Stimulated activated CD4-positive, alpha-beta T cell treated with anti-CD3 and anti-CD28 coated beads, TNF-alpha, amount 100 ng/mL, for 24 hours (primary cell): ENCODE measurements at regions not wholly inside any gene's neighbourhood (a gene's known extent, or its start where the extent isn't known, plus 50 kb on each side); places are given as distances from the start of the nearest gene placed in this dataset.
"Not testable (repeated sequence)": the region's sequence is repeated elsewhere in the genome, so short reads cannot be mapped to it uniquely, and the experiment has no call there.

Experiments
- DNase-seq, 3 experiments: peaks; one replicate each; pipeline ENCODE4 v3.0.0-alpha.2; 2020; ENCODE audit warnings: low read depth in 3 of 3

DNA sequence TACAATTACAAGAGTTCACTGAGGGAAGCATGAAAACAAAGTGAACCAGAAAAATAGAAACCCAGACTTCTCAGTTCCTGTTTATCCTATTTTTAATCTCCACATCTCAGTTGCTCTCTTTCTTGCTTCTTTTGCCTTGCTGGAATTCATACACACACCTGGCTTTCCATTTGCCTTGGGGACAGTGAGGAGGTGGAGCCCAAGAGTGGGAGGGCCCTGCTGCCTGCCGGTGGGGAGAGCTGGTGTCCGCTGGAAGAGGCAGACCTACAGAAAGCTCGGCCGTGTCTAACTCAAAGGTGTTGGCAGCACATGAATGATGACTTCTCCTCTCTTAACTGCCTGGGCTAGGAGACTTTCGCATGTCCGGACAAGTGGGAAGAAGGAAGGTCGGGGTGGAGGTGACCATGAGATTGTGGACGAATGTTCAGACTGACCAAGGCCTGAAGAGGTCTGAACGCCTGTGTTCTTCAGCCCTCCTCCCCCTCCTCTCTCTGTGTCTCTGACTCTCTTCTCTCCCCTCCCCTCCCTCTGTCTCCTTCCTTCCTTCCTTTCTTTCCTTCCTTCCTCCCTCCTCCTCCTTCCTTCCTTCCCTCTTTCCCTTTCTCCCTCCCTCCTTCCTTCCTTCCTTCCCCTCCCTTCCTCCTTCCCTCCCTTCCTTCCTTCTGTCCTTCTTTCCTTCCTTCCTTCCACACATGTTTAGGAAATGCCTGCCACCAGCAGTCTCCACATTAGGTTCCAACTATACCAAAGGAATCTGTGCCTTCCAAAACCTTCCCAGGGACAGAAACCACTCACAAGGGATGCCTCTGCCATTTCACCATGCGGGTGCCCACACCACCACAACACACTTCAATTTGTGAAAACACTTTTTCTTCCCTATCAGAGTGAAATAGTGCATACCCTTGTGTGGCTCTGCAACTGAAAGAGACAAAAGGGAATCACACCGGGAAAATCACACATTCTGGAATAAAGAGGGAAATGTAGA, 157.3 kb upstream of the RUNX1 start:
- DNase-seq: no peak

DNA sequence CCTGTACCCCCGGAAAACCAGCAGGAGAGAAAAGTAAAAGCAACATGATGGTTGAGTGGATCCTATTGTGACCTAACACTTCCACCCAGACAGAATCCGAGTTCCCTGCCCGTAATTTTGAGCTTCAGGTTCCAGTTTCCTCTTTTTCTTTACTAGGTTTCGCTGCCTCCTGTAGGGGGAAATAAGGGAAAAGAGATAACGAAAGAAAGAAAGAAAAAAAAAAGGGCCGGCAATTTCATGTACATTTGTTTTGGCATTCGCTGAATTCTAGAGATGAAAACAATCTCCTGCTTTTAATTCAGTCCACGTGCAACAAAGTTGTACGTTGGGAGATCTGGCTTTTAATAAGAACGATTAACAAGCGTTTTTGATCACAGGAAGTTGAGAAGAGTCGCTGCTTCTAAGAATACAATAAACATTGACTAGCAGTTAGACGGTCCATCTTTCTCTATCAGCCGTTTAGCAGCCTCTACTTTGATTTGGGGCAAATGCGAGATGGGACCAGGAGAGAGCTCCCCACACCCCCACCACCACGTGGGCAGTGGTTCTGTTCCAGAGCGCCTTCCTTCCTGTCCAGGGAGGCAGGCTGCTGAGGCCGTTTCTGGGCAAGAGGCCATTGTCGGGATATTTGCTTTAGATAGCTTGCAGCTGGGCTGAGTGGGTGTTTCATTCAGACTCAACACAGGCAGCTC, 155.9 kb upstream of the RUNX1 start:
- DNase-seq: no peak

DNA sequence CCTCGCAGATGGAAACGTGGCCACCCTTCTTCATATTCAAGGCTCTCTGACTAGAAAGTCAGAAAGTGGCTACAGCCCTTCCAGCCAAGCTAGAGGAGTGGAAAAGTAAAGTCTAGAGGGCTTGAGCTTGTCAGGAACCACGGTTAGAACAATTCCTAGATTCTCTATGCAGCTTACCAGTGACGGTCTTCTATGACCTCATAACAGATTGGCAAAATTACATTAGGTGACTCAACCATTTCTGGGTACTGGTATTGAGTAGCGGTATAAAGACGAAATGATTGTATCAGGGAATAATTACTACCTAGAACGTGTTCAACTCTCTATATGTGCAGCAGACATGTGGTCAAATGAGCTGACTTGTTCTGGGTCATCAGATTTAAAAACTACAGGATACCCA, 155.0 kb upstream of the RUNX1 start:
- DNase-seq: no peak

DNA sequence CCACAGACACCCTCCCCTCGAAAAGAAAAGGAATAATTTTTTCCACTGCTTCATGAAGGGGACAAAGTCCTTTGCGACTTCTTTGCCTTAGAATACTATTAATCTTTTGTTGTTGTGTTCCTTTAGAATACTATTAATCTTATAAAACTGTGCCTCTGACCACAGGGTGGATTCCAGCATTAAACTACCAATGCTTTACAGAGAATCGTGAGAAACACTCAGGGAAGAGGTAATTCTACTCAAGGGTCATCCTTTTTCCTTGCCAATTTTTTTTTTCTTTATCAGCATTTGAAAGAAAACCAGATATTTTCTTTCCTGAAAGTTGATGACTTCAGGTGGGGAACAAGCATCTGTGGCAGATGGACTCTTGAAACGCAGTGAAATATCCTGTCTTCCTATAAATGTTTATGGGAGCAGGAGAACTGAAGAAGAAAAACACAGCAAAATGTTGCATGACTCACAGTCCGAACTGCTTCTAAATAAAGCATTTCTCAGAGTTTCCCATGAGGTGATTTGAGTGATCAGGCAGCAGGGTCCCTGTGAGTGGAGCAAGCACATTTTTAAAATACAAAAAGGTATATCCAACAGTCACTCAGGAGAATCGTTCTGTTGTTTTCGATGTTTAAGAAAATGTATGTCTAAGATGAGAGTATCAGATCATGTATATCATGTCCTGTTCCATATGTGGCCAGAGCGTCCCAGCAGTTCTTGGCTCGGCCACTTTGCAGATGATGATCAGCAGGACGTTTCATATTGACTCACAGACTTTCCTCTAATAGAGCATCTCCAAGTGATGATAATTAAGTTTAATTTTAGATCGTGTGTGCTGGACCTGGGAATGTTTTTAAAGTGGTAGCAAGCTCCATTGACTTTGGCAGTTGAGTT, 154.2 kb upstream of the RUNX1 start:
- no peak for DNase-seq

GRCh38 chr21:35202431-35202830, 153.3 kb upstream of the RUNX1 start:
- DNase-seq: no peak

DNA sequence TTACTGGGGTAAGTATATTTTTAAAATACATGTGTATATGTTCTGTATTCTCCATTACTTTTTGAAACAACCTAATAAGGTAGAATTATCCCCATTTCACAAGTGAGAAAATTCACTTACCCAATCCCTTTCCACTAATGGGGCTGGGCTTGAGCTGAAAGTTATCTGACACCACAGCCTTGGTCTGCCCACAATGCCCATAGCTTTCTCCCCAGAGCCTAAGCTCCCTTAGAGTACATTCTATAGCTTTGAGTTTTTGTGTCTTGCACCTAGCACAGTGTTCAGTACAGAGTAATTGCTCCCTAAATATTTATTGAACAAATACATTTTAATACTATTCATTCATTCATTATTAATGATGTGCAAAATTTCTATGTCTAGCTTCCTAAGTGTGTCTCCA, 152.7 kb upstream of the RUNX1 start:
- no peak for DNase-seq

DNA sequence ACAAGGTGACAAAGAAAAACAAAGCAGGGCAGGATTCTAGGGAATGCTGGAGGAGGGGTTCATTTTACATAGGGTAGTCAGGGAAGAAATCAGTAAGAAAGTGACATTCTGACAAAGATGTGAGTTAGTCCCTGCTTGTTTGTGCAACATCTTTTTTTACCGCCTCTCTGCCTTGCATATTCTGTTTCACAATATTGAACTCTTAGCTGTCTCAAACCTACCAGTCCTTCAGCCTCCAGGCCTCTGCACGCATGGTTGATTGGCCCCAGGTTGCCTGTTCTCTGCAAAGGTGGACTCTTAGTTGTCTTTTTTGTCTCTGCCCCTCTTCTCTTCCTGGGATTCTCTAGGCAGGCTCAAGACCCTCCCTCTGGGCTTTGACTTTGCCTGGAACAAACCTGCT, 152.2 kb upstream of the RUNX1 start:
- no peak for DNase-seq

DNA sequence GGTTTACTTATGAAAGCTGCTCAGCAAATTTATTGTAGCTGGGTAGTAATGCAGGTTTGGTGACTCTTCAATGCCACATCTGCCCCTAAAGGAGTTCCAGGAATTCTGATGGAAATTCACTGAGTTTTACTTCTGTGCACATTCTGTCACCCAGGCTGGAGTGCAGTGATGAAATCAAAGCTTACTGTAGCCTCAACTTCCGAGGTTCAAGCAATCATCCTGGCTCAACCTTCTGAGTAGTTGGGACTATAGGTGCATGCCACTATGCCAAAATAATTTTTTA, 150.6 kb upstream of the RUNX1 start:
- DNase-seq: no peak

DNA sequence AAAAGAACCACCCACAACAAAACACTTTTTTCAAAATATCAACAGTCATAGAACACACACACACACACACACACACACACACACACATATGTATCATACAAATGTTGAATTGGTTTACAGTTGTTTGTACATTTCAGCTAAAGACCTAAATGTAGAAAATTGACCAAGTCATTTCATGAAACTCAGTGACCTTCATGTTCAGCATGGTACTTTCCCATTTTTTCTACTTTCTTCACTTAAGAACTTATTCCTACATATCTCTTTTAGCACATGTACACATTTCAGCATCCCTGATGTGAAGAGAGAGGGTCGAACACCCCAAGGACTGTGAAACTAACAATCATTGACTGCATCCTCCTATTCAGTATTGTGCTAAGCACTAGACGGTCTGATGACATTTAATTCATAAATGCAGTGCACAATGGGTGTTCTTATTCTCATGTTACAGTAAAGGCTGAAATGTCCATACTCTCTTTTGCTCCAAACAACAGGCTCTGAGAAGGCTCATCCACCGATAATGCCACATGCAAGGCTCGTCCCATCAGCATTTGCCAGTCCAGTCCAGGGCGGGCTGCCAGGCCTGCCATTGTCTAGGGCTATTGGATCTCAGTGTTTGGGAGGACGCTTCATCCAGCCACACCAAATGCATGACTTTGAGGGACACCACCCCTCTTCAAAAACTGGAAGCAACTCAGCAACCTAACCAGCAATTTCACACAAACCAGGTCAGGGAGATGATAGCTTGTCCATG, 150.1 kb upstream of the RUNX1 start:
- DNase-seq: no peak

- DNase-seq: no peak
Measured at GRCh38 chr21:35198565-35198964, 149.5 kb upstream of the RUNX1 start.

DNA sequence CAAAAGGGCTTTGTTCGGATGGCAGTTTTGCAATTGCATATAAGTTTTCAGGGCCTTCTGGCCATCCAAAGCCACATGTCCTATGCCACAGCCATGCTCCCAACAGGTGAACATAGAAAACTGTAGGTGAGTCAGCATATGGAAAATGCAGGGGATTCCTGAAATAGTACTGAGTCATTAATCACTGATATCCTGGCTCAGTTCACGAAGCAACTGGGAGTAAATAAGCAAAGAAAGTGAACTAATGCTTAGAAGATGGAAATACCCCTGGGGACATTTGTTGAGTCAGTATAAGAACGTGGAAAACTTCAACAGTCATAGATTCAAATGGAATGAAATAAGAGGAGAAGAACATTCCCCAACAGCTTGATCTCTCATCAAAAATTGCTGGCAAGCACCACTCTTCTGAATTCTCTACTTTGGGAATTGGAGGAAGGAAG, 148.9 kb upstream of the RUNX1 start:
- DNase-seq: no peak

- no peak for DNase-seq
Measured at GRCh38 chr21:35197191-35197590, 148.1 kb upstream of the RUNX1 start.

GRCh38 chr21:35196128-35196527, 147.0 kb upstream of the RUNX1 start:
- no peak for DNase-seq

GRCh38 chr21:35195232-35195631, 146.1 kb upstream of the RUNX1 start:
- no peak for DNase-seq

GRCh38 chr21:35191754-35192153, 142.7 kb upstream of the RUNX1 start:
- DNase-seq: no peak

DNA sequence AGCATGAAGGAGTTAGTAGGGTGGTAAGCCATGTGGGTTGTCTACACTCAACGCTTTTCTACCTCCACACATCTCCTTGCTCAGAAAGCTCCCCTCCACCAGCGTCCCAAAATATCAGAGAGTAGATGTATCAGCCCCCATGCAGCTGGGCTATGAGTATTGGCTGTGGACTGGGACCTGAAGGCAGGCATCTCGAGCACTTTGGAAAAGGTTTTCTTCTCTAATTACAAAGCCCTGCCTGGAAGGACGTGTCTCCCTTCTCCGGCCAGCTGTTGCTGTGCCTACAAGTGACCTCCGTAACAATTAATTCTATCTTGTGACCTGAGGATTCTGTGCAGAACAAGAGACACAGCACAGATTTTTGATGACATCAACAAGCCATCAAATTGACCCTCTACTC, 142.0 kb upstream of the RUNX1 start:
- DNase-seq: no peak

DNA sequence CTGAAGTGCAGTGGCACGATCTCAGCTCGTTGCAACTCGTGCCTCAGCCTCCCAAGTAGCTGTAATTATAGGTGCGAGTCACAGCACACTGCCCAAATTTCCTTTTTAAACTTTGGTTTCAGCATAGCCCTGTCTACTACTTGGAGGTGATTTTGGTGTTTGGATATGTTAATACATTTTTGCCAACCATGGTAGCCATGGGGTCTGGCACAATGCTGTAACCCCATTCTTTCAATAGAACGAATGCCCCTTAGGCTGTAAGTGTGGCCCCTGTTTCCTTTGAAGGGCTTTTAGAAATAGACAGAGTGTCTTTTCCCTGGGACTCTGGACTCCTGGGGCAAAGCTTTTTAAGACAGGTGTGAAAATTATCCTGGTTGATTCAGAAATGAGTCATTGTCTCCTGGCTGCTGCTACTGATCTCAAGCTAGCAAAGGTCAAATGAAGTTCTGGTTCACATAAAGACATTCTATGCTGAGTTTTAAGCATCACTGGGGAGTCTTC, 141.1 kb upstream of the RUNX1 start:
- no peak for DNase-seq

DNA sequence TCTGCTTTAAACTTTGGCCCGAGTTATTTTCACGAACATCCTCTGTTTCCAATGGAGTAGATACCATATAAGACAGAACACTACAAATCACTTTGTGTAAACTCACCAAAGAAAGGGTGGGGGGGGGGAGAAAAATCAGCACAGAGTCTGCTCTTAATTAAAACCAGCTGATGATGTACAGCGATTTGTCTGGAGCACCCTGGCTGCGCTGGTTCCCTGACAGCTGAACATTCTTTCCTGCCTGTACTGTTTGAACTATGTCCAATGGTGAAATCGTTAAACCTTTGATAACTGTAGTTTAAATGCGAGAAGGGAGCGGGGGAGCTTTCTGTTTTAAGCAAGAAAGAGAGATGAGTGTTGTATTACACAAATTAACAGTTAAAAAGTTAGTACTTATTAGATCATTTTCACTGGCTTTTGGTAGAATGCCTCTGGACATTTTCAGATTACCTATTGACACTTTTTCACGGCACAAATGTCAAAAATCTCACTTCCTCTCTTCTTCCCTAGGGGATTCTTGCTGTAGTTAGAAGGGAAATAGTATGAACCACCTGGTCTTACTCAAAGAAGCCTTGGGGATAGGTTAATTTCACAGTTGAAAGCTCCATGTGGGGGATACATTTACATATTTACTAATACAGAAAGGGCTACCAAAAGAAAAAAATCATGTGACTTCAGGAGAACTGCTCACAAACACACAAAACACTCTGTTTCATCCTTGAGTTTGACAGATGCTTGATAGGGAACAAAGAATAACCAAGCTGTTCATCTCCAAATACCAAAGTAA, 140.2 kb upstream of the RUNX1 start:
- DNase-seq: no peak

DNA sequence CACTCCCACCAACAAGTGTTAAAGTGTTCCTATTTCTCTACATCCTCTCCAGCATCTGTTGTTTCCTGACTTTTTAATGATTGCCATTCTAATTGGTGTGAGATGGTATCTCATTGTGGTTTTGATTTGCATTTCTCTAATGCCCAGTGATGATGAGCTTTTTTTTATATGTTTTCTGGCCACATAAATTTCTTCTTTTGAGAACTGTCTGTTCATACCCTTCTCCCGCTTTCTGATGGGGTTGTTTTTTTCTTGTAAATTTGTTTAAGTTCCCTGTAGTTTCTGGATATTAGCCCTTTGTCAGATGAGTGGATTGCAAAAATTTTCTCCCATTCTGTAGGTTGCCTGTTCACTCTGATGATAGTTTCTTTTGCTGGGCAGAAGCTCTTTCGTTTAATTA, 134.3 kb upstream of the RUNX1 start:
- DNase-seq: not testable (repeated sequence)

- no peak for DNase-seq
Measured at GRCh38 chr21:35179990-35180540, 131.0 kb upstream of the RUNX1 start.
